Nucleus accumbens (tissue), 56 donors: ENCODE measurements at regions not wholly inside any gene's neighbourhood (a gene's known extent, or its start where the extent isn't known, plus 50 kb on each side); places are given as distances from the start of the nearest gene placed in this dataset.
"Not testable (repeated sequence)": the region's sequence is repeated elsewhere in the genome, so short reads cannot be mapped to it uniquely, and the experiment has no call there.

ENCODE experiments used
- DNase-seq, 56 donors: peaks; one replicate each; lab custom pipeline; 2025; lab: John Stamatoyannopoulos, UW

GRCh38 chr1:221022331-221022730 is 143.1 kb downstream of the HLX start:
- DNase-seq = no peak

DNA sequence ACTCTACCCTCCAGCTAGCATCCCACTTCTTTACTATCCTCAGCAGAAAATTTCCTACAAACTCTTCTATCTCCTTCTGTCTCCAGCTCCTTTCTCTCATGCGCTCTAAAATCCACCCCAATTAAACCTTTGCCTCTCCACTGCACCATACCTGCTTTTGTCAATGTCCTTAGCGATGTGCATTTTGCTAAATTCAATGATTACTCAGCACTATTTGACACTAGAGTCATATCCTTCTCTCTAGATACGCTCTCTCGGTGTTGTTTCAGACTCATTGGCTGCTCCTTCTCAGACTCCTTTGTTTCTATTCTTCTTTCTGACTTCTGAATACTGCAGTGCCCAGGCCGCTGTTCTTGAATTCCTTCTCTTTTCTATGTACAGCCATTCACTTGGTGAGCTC is 144.2 kb downstream of the HLX start:
- no peak for DNase-seq

DNA sequence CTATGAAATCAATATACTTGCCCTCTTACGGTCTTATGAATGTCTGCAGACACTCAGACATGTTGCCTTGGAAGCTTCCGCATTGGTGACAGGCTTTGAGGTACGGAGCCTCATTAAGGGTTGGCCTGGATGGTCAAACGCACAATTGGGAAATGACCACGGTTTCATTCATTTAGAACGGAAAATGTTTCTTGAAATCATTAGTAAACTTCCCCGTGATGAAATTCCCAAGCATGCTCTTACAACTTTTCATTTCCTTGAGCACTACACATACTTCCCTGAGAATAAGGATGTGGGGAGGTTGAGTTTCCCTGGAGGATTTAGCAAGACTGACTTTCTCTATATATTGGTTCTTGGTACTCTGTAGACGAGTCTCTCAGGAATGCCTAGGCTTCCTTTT is 146.3 kb downstream of the HLX start:
- no peak for DNase-seq

GRCh38 chr1:221025956-221026355 is 146.7 kb downstream of the HLX start:
- no peak for DNase-seq

- DNase-seq = no peak
These were observed 150.9 kb downstream of the HLX start for GRCh38 chr1:221029981-221030649.

- DNase-seq = no peak
These were observed 151.7 kb downstream of the HLX start for GRCh38 chr1:221030990-221031389.

DNA sequence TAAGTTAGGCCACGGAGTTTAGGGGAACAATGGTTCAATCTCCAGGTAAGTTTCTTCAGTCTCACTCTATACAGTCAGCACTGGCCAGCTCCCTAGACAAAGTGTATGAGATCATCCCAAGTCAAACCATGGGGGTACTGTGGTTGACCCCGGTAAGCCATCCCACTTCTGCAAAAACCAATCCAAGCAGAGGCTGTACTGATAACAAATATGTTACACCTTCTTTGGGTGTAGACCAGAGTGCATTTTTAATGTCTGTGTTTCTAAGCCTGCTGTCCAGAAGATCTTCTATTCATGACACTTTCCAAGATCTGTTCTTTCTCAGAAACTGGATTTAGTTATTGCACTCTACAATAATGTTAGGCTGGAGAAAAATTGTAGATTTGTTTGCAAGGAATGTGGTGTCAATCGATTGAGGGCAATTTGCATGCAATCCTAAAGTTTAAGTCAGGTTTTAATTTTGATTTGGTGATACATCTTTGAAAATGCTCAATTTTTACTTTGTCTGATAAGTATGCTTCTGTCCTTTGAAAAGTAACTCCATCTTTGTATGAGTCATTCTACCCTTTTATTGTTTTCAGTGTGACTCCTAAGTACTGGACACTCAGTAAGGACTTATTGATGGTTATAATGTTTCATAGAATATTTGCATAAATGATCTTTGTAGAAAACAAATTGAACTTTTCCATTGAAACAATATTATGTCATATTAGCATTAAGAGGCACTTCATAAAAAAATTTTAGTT is 152.4 kb downstream of the HLX start:
- no peak for DNase-seq

DNA sequence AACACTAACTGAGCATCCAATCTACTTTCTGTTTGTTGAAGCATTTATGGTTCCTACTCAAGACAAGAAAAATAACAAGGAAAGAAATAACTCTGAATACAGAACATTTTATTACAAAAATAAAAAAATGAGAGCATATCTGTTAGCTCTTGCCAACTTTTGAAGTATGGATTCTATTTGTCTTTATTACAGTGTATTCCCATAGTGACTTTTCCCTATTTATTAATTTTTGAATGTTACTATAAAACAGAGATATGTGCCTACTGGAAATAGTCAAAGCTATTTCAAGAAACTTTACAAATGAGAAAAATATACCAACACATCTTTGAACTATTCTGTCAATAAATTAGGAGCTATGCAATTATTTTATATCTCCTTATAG is 153.0 kb downstream of the HLX start:
- DNase-seq = no peak

GRCh38 chr1:221032637-221033280 is 153.5 kb downstream of the HLX start:
- peak in 1 of 56 donors; percentile 2 for DNase-seq

DNA sequence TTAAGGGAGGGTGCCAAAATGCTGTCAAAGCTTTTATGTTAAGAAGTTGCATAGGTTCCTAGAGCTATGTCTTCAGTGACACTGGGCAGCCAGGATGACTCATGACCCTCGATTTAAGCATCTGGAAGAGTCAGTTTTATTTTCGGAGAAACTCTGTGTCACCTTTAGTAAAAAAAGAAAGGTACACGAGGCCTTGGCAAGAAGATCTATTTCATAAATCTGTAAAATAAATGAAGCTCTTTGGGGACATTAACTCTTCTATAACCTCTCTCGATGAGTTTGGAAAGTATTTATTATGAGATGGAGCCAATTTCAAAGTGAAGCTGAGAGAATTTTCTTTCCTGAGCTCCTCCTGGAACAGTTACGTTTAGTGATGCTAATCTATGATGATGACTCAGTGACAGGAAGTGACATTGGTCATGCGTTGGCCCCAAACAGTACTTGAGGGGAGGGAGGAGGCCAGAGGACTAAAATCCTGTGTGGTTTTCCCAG is 156.5 kb downstream of the HLX start:
- DNase-seq = no peak

- DNase-seq = no peak
These were observed 160.4 kb downstream of the HLX start for GRCh38 chr1:221039616-221040015.

- no peak for DNase-seq
These were observed 160.9 kb downstream of the HLX start for GRCh38 chr1:221040101-221040500.

DNA sequence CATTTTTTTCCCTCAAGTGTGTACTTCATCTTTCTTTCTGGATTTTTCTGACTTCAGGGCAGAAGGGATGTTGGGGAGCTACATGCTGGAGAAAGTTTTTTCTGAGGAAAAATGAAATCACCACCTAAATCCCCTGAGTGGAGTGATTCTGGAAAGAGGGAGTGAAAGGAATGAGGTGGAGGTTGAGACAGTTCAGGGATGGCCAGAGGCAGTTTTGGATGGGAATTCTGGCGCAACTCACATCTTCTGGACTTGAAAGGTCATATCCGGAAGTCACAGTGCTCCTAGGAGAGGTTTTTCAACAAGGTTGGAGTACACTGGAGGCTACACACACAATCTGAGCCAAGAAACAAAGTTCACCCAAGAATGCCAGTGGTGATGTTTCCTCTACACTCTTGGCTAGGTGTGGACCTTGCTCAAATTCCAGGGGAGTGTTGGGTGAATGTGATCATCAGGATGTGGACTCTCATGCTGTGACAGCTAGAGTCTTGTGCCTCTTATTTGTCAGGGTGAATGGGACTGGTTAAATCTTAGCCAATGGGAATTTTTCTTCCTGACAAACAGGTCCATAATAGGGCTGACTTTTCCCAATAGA is 161.5 kb downstream of the HLX start:
- DNase-seq = no peak

DNA sequence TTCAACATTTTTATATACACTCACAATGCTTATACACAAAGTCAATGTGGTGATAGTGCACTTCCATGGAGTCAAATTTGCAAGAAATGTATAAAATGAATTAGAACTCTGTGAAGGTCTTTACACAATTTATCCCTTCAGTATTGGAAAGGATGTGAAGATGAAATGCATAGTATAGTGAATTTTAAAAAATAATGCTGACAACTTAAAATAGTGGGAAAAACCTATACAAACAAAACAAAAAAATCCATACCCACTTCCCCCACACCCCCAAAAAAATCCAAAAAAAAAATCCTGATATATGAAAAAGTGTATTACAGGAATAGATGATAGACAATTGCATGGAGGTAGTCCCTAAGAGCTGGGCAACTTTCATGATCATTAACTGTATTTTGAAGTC is 165.3 kb downstream of the HLX start:
- no peak for DNase-seq

- no peak for DNase-seq
These were observed 165.9 kb downstream of the HLX start for GRCh38 chr1:221045151-221045550.

- DNase-seq = peak in 1 of 56 donors; percentile 1
These were observed 166.9 kb downstream of the HLX start for GRCh38 chr1:221045842-221046831.

GRCh38 chr1:221051391-221051790 is 172.1 kb downstream of the HLX start:
- DNase-seq = not testable (repeated sequence)

DNA sequence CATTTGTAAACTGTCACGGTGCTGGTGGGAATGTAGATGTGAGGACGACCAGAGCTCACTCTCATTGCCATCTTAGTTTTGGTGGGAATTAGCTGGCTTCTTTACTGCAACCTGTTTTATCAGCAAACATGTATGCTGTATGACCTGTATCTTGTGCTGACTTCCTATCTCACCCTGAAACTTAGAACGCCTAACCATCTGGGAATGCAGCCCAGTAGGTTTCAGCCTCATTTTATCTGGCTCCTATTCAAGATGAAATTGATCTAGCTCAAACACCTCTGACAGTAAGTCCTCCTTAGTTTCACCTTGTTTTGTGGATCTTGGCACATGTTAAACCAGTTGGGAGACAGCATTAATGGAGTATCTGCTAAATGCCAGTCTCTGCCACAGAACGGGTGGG is 174.6 kb downstream of the HLX start:
- no peak for DNase-seq

GRCh38 chr1:221059506-221059905 is 180.3 kb downstream of the HLX start:
- no peak for DNase-seq

GRCh38 chr1:221063651-221064050 is 184.4 kb downstream of the HLX start:
- no peak for DNase-seq
